Activated CD4-positive, alpha-beta T cell treated with anti-CD3 and anti-CD28 coated beads for 4 hours (primary cell): ENCODE measurements at regions not wholly inside any gene's neighbourhood (a gene's known extent, or its start where the extent isn't known, plus 50 kb on each side); places are given as distances from the start of the nearest gene placed in this dataset.

ENCODE experiments used
- DNase-seq, 2 donors: peaks; one replicate each; pipeline ENCODE4 v3.0.0-alpha.2; 2020

DNA sequence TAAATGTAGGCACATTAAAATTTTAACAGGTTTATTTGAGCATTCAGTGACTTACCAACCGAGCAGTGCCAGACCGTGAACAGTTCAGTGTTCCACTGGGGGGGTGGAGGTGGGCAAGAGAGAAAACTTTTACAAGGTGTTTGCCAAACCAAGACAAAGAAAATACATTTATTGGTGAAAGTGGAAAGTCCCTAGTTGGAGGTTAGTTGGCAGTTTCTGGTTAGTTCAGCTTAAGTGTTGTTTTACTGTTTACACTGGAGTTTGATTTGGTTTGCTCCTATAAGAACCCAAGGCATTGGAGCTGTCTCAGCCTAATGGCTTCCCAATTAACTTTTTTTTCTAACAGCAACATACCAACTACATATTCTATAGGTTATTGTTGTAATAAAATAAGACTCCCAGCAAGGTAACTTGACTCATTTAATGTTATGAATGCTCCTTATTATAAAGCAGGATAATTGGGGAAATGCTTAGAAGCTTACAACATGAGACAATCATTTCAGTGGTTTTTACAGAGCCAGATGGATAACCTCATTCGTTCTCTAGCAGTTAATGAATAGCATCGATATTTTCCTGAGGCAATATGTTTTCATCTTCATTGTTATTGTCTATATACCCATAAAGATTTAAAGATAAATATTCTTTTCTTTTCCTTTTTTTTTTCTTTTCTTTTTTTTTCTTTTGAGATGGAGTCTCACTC lies 115.8 kb downstream of the ETNK1 start:
- no peak for DNase-seq

- DNase-seq = no peak
These were observed 118.7 kb downstream of the ETNK1 start for GRCh38 chr12:22743700-22744099.

DNA sequence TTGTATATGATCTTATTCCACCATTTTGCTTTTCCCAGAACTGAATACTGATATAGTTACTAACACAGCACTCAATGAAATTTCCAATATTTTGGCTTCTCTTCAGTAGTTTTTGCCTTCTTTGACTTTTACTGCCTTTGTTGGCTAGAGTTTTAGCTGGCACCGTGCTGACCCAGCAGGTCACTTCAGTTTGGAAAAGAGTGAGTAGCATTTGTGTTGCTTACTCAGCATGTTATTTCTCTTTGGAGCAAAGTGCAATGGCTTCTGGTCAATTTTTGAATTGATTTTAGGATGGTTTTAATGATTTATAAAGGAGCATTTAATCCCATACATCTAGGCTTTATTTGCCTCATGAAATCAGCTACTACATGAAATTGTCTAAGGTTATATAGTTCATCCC lies 119.2 kb downstream of the ETNK1 start:
- DNase-seq = no peak

- DNase-seq = no peak
These were observed 121.7 kb downstream of the ETNK1 start for GRCh38 chr12:22746720-22747119.

- DNase-seq = no peak
These were observed 130.7 kb downstream of the ETNK1 start for GRCh38 chr12:22755629-22756028.

DNA sequence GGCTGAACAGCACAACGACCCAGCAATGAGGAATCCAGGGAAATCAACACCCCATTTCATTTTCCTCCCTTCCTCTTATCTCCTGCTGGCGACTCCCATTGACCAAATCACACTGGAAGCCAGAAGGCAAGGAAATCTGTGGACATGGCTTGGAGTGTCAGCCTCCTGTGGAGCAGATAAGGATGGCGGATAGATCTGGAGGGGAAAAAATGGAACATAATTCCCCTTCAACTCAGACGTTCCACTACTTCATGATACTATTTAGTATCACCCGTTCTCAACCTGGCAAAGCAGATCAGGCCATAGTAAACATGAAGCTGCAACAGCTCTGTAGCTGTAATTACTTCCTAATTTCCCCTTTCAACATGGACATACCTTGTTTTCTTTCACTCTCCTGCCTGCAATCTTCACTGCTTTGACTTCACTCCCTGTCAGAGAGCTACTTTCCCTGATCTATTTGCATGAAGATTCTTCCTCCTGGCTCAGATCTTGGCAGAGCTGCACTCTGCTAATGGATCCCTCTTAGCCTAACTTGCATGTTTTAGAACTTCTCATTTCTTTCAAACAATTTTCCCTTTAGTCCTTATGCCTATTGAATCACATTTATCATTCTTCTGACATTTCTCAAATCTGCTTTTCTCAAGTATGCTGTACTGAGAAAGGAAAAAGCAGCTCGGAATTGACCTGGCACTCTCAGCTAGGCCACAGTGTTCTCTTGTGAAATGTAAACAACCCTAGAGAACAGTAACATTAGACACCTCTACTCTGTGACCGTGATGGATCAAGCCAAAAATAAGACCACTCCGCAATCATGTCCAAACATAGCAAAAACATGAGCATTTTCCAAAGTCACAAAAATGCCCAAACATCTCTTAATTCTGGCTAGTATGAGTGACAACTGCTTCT lies 135.1 kb downstream of the ETNK1 start:
- no peak for DNase-seq

- DNase-seq = no peak
These were observed 140.6 kb downstream of the ETNK1 start for GRCh38 chr12:22765421-22766130.

- DNase-seq = no peak
These were observed 142.0 kb downstream of the ETNK1 start for GRCh38 chr12:22766911-22767420.

DNA sequence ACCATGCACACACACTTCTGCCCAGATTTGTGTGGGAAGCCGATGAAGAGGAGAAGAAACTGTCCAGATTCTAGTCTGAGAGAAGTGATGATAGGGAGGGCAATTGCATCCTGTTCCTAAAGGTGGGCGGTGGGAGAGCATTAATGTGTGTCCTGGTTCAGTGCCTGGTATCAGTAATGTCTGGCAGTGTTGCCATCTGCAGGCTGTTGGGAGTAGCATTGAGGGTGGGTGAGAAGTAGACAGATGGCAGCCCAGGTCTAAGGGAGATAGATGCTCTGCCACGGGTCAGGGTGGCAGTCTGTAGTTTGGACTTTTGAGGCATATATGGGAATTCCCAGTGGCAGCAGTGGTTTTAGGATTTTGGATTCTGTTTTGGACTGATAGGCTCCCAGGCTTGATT lies 156.4 kb downstream of the ETNK1 start:
- DNase-seq = no peak

- DNase-seq = no peak
These were observed 162.6 kb downstream of the ETNK1 start for GRCh38 chr12:22787557-22787956.

DNA sequence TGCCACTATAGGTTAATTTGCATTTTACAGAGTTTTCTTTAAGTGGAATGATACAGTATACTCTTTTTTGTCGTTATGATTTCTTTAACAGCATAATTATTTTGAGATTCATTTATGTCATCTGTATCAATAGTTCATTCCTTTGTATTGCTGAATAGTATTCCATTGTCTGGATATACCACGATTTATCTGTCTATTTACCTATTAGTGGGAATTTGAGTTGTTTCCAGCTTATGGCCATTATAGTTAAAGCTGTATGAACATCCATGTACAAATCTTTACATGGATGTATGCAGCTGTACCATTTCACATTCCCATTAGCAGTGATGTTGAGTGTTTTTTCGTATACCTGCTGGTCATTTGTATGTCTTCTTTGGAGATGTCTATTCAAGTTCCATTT lies 163.9 kb downstream of the ETNK1 start:
- no peak for DNase-seq

- no peak for DNase-seq
These were observed 167.2 kb downstream of the ETNK1 start for GRCh38 chr12:22792138-22792537.

DNA sequence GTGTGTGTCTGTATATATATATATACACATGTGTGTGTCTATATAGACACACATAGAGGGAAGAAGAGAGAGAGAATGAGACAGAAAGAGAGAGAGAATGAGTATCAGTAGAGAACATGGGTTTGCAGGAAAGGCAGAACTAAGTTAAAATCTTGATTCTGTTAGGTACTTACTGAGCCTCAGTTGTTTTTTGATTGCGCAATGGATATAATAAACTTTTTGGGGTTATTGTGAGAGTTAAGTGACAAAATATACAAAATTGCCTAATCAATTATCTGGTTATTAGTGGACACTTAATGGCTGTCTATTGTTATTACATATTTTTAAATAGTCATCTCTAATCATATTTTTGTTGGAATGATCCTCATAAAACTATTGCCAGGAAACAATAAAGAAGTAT lies 169.0 kb downstream of the ETNK1 start:
- no peak for DNase-seq

- no peak for DNase-seq
These were observed 172.1 kb downstream of the ETNK1 start for GRCh38 chr12:22796941-22797630.

DNA sequence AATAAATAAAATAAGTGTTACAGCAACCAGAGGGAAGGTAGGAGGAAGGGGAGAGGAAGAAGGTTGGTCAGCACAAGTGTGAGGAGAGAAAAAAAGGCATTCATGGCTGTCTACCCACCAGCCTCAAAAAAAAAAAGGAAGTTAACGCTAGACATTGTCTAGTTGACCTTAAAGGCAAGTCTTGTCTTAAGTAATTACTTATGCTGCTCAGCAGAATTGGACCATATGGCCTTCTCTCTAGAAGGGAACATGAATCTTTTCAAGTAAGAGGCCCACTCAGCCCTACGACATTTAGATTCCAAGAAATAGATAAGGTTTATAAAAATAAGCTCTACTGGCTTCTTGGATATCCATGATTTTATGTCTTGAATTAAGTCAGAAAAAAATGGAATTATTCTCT lies 172.7 kb downstream of the ETNK1 start:
- DNase-seq = no peak

DNA sequence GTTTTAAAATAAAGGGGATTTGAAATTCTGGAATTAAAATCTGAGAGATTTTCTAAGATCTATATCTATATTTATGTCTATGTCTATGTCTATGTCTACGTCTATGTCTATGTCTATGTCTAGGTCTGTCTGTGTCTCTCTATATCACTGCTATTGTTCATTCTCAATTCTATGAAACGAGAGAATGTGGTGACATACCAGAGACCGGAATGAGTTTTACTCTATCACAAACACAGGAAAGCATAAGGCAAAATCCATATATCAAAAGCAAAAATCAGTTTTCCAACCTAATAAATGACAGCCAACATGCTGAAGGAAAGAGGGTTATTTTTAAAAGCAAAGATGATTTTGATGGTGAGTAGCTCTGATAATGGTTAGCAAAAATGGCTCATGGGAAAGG lies 173.1 kb downstream of the ETNK1 start:
- DNase-seq = no peak

DNA sequence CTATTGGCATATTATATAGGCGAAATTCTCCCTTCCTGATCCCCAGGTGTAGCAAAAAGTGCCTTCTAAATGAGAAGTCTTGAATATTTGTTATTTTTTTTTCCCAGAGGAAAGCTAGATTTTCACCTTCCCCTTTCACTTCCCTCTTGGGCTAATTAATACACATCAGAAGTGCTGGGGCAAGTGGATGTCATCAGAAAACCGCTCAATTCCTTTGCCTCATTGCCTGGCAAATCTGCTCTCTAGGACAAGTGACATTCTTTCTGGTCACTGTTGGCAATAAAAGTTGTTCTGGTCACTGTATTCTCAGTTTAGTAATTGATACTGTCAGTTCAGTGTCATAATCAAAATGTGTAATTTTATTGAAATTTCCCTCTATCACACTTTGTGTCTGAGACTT lies 174.5 kb downstream of the ETNK1 start:
- no peak for DNase-seq

DNA sequence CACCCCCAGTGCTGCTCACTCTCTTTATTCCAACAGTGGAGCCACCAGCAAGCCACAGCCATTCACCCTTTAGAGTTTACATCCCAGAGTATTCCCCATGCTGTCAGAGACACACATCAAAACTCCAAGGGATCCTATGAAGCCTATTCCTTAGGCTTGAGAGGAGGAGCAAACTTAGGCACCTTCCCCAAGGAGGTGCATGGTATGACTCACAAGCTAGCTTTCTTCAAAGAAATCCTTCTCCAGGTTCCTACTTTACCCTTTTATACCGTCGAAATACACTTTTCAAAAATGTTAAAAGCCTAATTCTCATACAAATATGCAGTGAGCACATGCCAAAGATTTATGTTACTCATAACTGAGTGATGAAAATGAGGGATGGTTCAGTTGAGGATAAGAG lies 175.4 kb downstream of the ETNK1 start:
- no peak for DNase-seq

GRCh38 chr12:22802883-22803630 lies 178.1 kb downstream of the ETNK1 start:
- no peak for DNase-seq

DNA sequence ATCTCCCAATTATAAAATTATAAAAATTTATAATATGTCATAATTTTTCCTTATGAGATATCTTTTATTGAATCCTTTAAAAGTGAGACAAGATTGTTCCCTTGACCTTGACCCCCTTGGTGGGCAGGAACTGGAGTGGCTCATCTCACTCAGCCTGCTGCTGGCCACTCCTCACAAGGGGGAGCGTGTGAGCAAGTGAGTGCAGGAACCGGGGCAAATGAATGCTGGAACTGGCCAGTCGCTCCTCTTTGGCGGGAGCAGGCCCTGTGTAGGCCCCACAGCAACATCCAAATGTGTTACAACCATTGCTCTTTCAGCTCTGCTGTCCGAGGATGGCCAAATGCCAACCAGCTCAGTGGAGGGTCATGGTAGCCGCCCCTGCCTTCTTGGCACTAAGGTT lies 178.8 kb downstream of the ETNK1 start:
- DNase-seq = no peak

DNA sequence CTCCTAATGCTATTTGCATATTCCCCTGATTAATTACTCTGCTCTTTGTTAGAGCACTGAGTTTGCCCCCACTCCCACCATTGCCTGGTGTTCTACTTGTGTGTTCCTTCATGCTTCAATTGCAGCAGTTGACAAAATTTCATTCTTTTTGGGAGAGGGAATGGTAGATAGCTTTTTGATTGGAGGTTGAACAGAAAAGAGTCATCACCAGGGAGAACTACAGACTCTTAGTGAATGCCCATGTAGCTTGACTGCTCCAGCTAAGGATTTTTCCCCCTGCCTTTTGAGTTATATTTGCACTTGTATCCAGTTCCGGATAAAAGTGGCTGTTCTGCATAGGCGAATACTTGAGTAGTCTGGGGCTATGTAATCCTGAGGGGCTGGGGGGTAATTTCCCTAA lies 183.9 kb downstream of the ETNK1 start:
- DNase-seq = no peak

GRCh38 chr12:22810036-22810435 lies 185.1 kb downstream of the ETNK1 start:
- no peak for DNase-seq
